Activated CD8-positive, alpha-beta memory T cell treated with anti-CD3 and anti-CD28 coated beads for 36 hours (primary cell): ENCODE measurements at regions not wholly inside any gene's neighbourhood (a gene's known extent, or its start where the extent isn't known, plus 50 kb on each side); places are given as distances from the start of the nearest gene placed in this dataset.

Experiments used
- CTCF ChIA-PET: fragments of 350-600 bp; sonication (Branson Sonifier 250); formaldehyde crosslinking; loops from one replicate; lab custom pipeline; 2021; ENCODE audit warnings: antibody characterized with exemption; lab: Charles Lee
- POLR2A ChIA-PET: fragments of 350-600 bp; sonication (Branson Sonifier 250); formaldehyde crosslinking; loops from one replicate; lab custom pipeline; 2021; ENCODE audit warnings: antibody characterized with exemption; lab: Charles Lee

GRCh38 chr5:3542769-3543168 is 52.9 kb upstream of the IRX1 start:
- POLR2A ChIA-PET: no interaction called here
- CTCF ChIA-PET: no interaction called here

- CTCF ChIA-PET: no interaction called here
- POLR2A ChIA-PET: no interaction called here
Observed at GRCh38 chr5:3542158-3542557, 53.5 kb upstream of the IRX1 start.

- POLR2A ChIA-PET: no interaction called here
- CTCF ChIA-PET: no interaction called here
Observed at GRCh38 chr5:3538886-3539285, 56.7 kb upstream of the IRX1 start.

GRCh38 chr5:3537942-3538341 is 57.7 kb upstream of the IRX1 start:
- CTCF ChIA-PET: no interaction called here
- POLR2A ChIA-PET: no interaction called here

GRCh38 chr5:3535414-3536211 is 60.0 kb upstream of the IRX1 start:
- ChIA-PET CTCF (no interaction called here), POLR2A (no interaction called here)

- ChIA-PET POLR2A (no interaction called here), CTCF (no interaction called here)
Observed at GRCh38 chr5:3534997-3535396, 60.6 kb upstream of the IRX1 start.

- ChIA-PET CTCF (no interaction called here), POLR2A (no interaction called here)
Observed at GRCh38 chr5:3531320-3531986, 64.2 kb upstream of the IRX1 start.

- ChIA-PET CTCF (no interaction called here), POLR2A (no interaction called here)
Observed at GRCh38 chr5:3530251-3530650, 65.4 kb upstream of the IRX1 start.

GRCh38 chr5:3526551-3527185 is 69.0 kb upstream of the IRX1 start:
- POLR2A ChIA-PET: no interaction called here

GRCh38 chr5:3522491-3522890 is 73.1 kb upstream of the IRX1 start:
- ChIA-PET POLR2A (no interaction called here), CTCF (no interaction called here)

More at GRCh38 chr5:3526551-3527185, 69.0 kb upstream of the IRX1 start:
- CTCF ChIA-PET: no interaction called here

GRCh38 chr5:3518576-3518975 is 77.1 kb upstream of the IRX1 start:
- ChIA-PET CTCF (no interaction called here), POLR2A (no interaction called here)

- CTCF ChIA-PET: no interaction called here
Observed at GRCh38 chr5:3518051-3518450, 77.6 kb upstream of the IRX1 start.

GRCh38 chr5:3517348-3517747 is 78.3 kb upstream of the IRX1 start:
- ChIA-PET POLR2A (no interaction called here), CTCF (no interaction called here)

More at GRCh38 chr5:3518051-3518450, 77.6 kb upstream of the IRX1 start:
- POLR2A ChIA-PET: no interaction called here

GRCh38 chr5:3512361-3513095 is 83.1 kb upstream of the IRX1 start:
- ChIA-PET CTCF (no interaction called here), POLR2A (no interaction called here)

- POLR2A ChIA-PET: no interaction called here
- CTCF ChIA-PET: no interaction called here
Observed at GRCh38 chr5:3511934-3512333, 83.7 kb upstream of the IRX1 start.

- ChIA-PET POLR2A (no interaction called here), CTCF (no interaction called here)
Observed at GRCh38 chr5:3511519-3511918, 84.1 kb upstream of the IRX1 start.

GRCh38 chr5:3510642-3511417 is 84.8 kb upstream of the IRX1 start:
- POLR2A ChIA-PET: no interaction called here
- CTCF ChIA-PET: no interaction called here

- POLR2A ChIA-PET: no interaction called here
- CTCF ChIA-PET: interaction anchor here (0.6 kb wide), 1 partner anchor 36 kb away, joined by 3 read pairs; no protein-coding TSS in a partner anchor
Observed at GRCh38 chr5:3509290-3509689, 86.3 kb upstream of the IRX1 start.

GRCh38 chr5:3508395-3508794 is 87.2 kb upstream of the IRX1 start:
- ChIA-PET POLR2A (no interaction called here), CTCF (interaction anchor here (0.6 kb wide), 1 partner anchor 36 kb away, joined by 3 read pairs; no protein-coding TSS in a partner anchor)
